ENCODE measurements at regions not wholly inside any gene's neighbourhood (a gene's known extent, or its start where the extent isn't known, plus 50 kb on each side); places are given as distances from the start of the nearest gene placed in this dataset.

GRCh38 chr4:71287305-71287704, 51.5 kb upstream of the SLC4A4 start:
- no peak for DNase-seq

GRCh38 chr4:71288875-71289274, 49.9 kb upstream of the SLC4A4 start:
- DNase-seq: no peak
